IPS-20b (cell line): ENCODE measurements at regions not wholly inside any gene's neighbourhood (a gene's known extent, or its start where the extent isn't known, plus 50 kb on each side); places are given as distances from the start of the nearest gene placed in this dataset.
"Not testable (repeated sequence)": the region's sequence is repeated elsewhere in the genome, so short reads cannot be mapped to it uniquely, and the experiment has no call there.

Experiments
- H3K27ac ChIP-seq: one replicate; pipeline ENCODE4 v1.5.1; 2013; ENCODE audit warnings: low read length
- H3K27me3 ChIP-seq: 2 replicates; pipeline ENCODE4 v1.6.1; 2013; ENCODE audit warnings: mild to moderate bottlenecking, low read length, inconsistent platforms; ENCODE audit not compliant: insufficient read depth
- H3K36me3 ChIP-seq: 2 replicates; pipeline ENCODE4 v1.6.1; 2013; ENCODE audit warnings: low read depth, mild to moderate bottlenecking, inconsistent platforms, low read length, moderate library complexity; ENCODE audit not compliant: insufficient read depth
- H3K4me1 ChIP-seq: 2 replicates; pipeline ENCODE4 v1.6.1; 2013; ENCODE audit warnings: mild to moderate bottlenecking, control low read depth, inconsistent platforms, low read length, moderate library complexity; ENCODE audit not compliant: insufficient read depth
- H3K4me3 ChIP-seq: 2 replicates; pipeline ENCODE4 v1.5.1; 2013; ENCODE audit warnings: mild to moderate bottlenecking, low read length, inconsistent platforms
- H3K9ac ChIP-seq: 2 replicates; pipeline ENCODE4 v1.6.1; 2013; ENCODE audit warnings: low read depth, mild to moderate bottlenecking, inconsistent platforms, low read length, moderate library complexity
- H3K9me3 ChIP-seq: 2 replicates; pipeline ENCODE4 v1.6.1; 2013; ENCODE audit warnings: mild to moderate bottlenecking, low read depth, low read length, inconsistent platforms; ENCODE audit not compliant: insufficient read depth

- Histone ChIP-seq H3K27ac (no peak overlapping the region), H3K9ac (no peak overlapping the region), H3K36me3 (no peaks in the 10 kb centered on the region), H3K4me3 (no peak overlapping the region), H3K4me1 (peaks cover 3% of the 10 kb centered on the region; the same call in 1 of the 2 replicates), H3K27me3 (no peaks in the 10 kb centered on the region), H3K9me3 (no peaks in the 10 kb centered on the region)
Measured at GRCh38 chr17:51472670-51473205, 212.4 kb downstream of the UTP18 start.

GRCh38 chr17:51474764-51475163 is 214.4 kb downstream of the UTP18 start:
- Histone ChIP-seq H3K9ac (no peak overlapping the region), H3K4me3 (no peak overlapping the region)

DNA sequence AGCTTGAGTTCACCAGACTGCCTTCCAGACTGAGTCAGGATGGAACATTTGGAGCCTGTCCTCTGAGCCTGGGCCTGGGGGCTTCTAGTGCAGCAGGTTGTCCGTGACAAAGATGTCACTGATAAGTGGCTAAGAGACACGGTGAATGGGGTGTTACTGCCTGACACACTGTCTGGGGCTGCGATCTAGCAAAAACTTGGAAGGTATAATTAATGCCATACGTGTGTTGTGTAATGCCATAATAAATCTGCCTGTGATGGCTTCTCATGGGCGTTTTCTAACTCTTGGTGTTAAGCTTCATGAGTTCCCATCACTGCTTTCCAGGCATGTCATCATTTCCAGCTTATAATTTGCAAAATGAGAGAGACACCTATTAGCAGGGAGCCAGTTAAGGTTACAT is 215.4 kb downstream of the UTP18 start:
- Histone ChIP-seq H3K4me3 (no peak overlapping the region), H3K27me3 (no peaks in the 10 kb centered on the region), H3K9ac (no peak overlapping the region), H3K9me3 (no peaks in the 10 kb centered on the region), H3K27ac (no peak overlapping the region), H3K36me3 (no peaks in the 10 kb centered on the region), H3K4me1 (peaks cover 3% of the 10 kb centered on the region; the same call in 1 of the 2 replicates)

More at GRCh38 chr17:51474764-51475163, 214.4 kb downstream of the UTP18 start:
- H3K4me1 ChIP-seq: peaks cover 3% of the 10 kb centered on the region; the same call in 1 of the 2 replicates
- no peaks in the 10 kb centered on the region for H3K27me3 ChIP-seq
- H3K27ac ChIP-seq: no peak overlapping the region
- no peaks in the 10 kb centered on the region for H3K36me3 ChIP-seq
- H3K9me3 ChIP-seq: no peaks in the 10 kb centered on the region

- Histone ChIP-seq H3K27ac (no peak overlapping the region), H3K4me3 (no peak overlapping the region), H3K27me3 (no peaks in the 10 kb centered on the region), H3K36me3 (no peaks in the 10 kb centered on the region), H3K9ac (no peak overlapping the region), H3K9me3 (no peaks in the 10 kb centered on the region), H3K4me1 (peaks cover 3% of the 10 kb centered on the region; the same call in 1 of the 2 replicates)
Measured at GRCh38 chr17:51479303-51479702, 219.0 kb downstream of the UTP18 start.

- H3K9ac ChIP-seq: no peak overlapping the region
- no peak overlapping the region for H3K27ac ChIP-seq
- no peaks in the 10 kb centered on the region for H3K27me3 ChIP-seq
- H3K4me3 ChIP-seq: no peak overlapping the region
- no peaks in the 10 kb centered on the region for H3K4me1 ChIP-seq
- no peaks in the 10 kb centered on the region for H3K36me3 ChIP-seq
- no peaks in the 10 kb centered on the region for H3K9me3 ChIP-seq
Measured at GRCh38 chr17:51481370-51481769, 221.0 kb downstream of the UTP18 start.

DNA sequence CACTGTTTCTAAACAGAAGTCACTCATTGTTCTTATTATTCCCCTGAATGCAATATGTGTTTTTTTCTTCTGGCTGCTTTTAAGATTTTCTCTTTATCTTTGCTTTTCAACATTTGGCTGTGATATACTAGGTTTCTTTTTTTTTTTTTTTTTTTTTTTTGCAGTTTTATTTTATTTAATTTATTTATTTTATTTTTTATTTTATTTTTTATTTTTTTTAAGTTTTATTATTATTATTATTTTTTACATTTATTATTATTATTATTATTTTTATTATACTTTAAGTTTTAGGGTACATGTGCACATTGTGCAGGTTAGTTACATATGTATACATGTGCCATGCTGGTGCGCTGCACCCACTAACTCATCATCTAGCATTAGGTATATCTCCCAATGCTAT is 221.9 kb downstream of the UTP18 start:
- H3K9me3 ChIP-seq, H3K27me3 ChIP-seq, H3K27ac ChIP-seq: not testable (repeated sequence)

GRCh38 chr17:51486091-51486490 is 225.7 kb downstream of the UTP18 start:
- H3K27ac ChIP-seq: no peak overlapping the region
- no peaks in the 10 kb centered on the region for H3K27me3 ChIP-seq
- no peaks in the 10 kb centered on the region for H3K9me3 ChIP-seq
- H3K9ac ChIP-seq: no peak overlapping the region
- no peak overlapping the region for H3K4me3 ChIP-seq
- no peaks in the 10 kb centered on the region for H3K36me3 ChIP-seq
- H3K4me1 ChIP-seq: no peaks in the 10 kb centered on the region; the same call in 1 of the 2 replicates

More for the DNA sequence above, 221.9 kb downstream of the UTP18 start:
- H3K36me3 ChIP-seq, H3K4me1 ChIP-seq, H3K9ac ChIP-seq, H3K4me3 ChIP-seq: not testable (repeated sequence)

DNA sequence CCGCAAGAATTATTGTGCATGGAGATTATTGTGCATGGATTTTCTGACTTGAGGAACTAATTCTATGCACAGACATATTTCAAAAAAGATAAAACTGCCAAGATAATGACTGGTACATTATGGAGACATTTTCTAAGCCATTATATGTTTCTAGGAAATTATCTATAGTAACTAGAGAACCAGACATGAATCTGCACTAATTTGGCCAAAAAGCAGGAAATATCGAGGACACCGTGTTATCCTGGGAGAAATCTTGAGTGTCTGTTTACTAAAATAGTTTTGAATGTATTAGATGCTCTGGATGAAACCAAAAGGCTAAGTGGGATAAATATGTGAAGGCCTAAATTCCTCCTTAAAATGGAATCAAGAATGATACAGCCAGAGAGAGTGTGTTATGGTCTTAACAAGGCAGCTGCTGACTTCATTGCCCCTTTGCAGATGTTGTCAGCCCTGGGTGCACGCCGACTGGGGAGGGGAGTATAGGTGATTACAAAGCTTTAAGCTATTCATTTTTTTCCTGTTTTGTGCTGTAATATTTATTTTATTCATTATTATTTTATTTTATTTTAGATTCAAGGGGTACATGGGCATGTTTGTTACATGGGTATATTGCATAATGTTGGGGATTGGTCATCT is 226.7 kb downstream of the UTP18 start:
- Histone ChIP-seq H3K27ac (no peak overlapping the region), H3K9ac (no peak overlapping the region), H3K4me3 (no peak overlapping the region), H3K27me3 (no peaks in the 10 kb centered on the region), H3K9me3 (no peaks in the 10 kb centered on the region), H3K4me1 (no peaks in the 10 kb centered on the region; the same call in 1 of the 2 replicates), H3K36me3 (no peaks in the 10 kb centered on the region)

DNA sequence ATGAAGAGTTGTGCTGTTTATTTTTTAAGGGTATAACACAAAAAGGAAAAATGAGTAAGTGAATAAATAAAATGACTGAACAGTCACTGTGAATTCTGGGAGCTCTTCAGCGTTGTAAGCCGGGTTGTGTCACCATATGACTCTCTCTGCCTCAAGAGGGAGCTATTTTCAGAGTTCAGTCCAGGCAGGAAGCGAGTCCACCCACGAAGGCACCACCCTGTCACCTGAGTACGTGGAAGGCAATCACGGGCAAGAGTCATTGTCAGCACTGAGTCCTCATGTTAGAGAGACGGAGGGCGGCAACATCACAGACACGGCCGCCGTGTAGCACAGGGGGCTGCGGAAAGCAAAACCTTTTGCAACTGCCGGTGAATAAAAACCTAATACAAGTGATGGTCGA is 227.6 kb downstream of the UTP18 start:
- Histone ChIP-seq H3K9me3 (no peaks in the 10 kb centered on the region), H3K9ac (no peak overlapping the region), H3K36me3 (no peaks in the 10 kb centered on the region), H3K27ac (no peak overlapping the region), H3K4me3 (no peak overlapping the region), H3K27me3 (no peaks in the 10 kb centered on the region), H3K4me1 (no peaks in the 10 kb centered on the region; the same call in 1 of the 2 replicates)

- Histone ChIP-seq H3K4me3 (no peak overlapping the region), H3K27me3 (no peaks in the 10 kb centered on the region), H3K4me1 (no peaks in the 10 kb centered on the region; the same call in 1 of the 2 replicates), H3K9me3 (no peaks in the 10 kb centered on the region), H3K36me3 (no peaks in the 10 kb centered on the region), H3K27ac (no peak overlapping the region), H3K9ac (no peak overlapping the region)
Measured at GRCh38 chr17:51491416-51491815, 231.1 kb downstream of the UTP18 start.

- H3K36me3 ChIP-seq: no peaks in the 10 kb centered on the region
- no peaks in the 10 kb centered on the region for H3K27me3 ChIP-seq
- no peak overlapping the region for H3K9ac ChIP-seq
- no peak overlapping the region for H3K4me3 ChIP-seq
- no peaks in the 10 kb centered on the region for H3K9me3 ChIP-seq
- H3K4me1 ChIP-seq: no peaks in the 10 kb centered on the region; the same call in 1 of the 2 replicates
- H3K27ac ChIP-seq: no peak overlapping the region
Measured at GRCh38 chr17:51493206-51493605, 232.9 kb downstream of the UTP18 start.

- H3K27me3 ChIP-seq: no peaks in the 10 kb centered on the region
- no peak overlapping the region for H3K4me3 ChIP-seq
- no peak overlapping the region for H3K9ac ChIP-seq
- H3K4me1 ChIP-seq: no peaks in the 10 kb centered on the region
- H3K27ac ChIP-seq: no peak overlapping the region
- no peaks in the 10 kb centered on the region for H3K36me3 ChIP-seq
- no peaks in the 10 kb centered on the region for H3K9me3 ChIP-seq
Measured at GRCh38 chr17:51496378-51496777, 236.0 kb downstream of the UTP18 start.
